ENCODE measurements at regions not wholly inside any gene's neighbourhood (a gene's known extent, or its start where the extent isn't known, plus 50 kb on each side); places are given as distances from the start of the nearest gene placed in this dataset.

- 76% methylated on average over 3 of the region's 3 CpGs; no CpG with 5 or more reads in 1 of the 2 experiments for WGBS, 2 experiments (ENCODE audit: extremely low coverage in 1 of 2, insufficient coverage in 1 of 2, insufficient read length in 1 of 2, insufficient replicate concordance in 2 of 2, low coverage in 1 of 2, low lambda C conversion rate in 2 of 2, missing lambda C conversion rate in 1 of 2)
- ChIA-PET CTCF (ENCODE audit: partially characterized antibody) (interaction anchor here (0.7 to 1.7 kb wide), 3 partner anchors 10 to 351 kb away, joined by 3 to 4 read pairs (median 3); no protein-coding TSS in a partner anchor), POLR2A (ENCODE audit: partially characterized antibody) (interaction anchor here (1.3 to 1.4 kb wide), 2 partner anchors 10 to 11 kb away, joined by 3 read pairs; no protein-coding TSS in a partner anchor)
- Histone ChIP-seq H3K79me1 (ENCODE audit: low read depth, low read length) (no peaks in the 10 kb centered on the region), H3K18ac (ENCODE audit: extremely low read depth, low read length) (no peak overlapping the region; the same call in 1 of the 2 replicates), H2AFZ (ENCODE audit: low read length) (no peak overlapping the region), H2AK5ac (ENCODE audit: low read depth, low read length) (0 out of 2 replicates have a peak overlapping the region, but pooled peaks have one; percentile 28), H3K23me2 (ENCODE audit: low read depth, low read length) (no peaks in the 10 kb centered on the region), H3K14ac (ENCODE audit: insufficient read length) (no peak overlapping the region), H3K4me2 (ENCODE audit: insufficient read depth in 1 of 2, low read depth in 2 of 2, low read length in 2 of 2) (no peak overlapping the region), H3K4ac (replicated peaks; ENCODE audit: insufficient read length, low read depth, low read length) (no peak overlapping the region), H4K20me1 (replicated peaks in 1 of 2; ENCODE audit: control insufficient read depth in 1 of 2, insufficient read depth in 2 of 2, low read length in 2 of 2) (no peaks in the 10 kb centered on the region), H4K91ac (replicated peaks; ENCODE audit: insufficient read length, low read length) (peak overlapping the region; percentile 7), H4K5ac (ENCODE audit: insufficient read length, low read depth, low read length) (no peak overlapping the region), H3K4me1 (replicated peaks in 1 of 4; ENCODE audit: control insufficient read depth in 3 of 4, insufficient read depth in 4 of 4, low read length in 3 of 4) (peaks cover 0 to 6% (median 3%) of the 10 kb centered on the region in 4 experiments; a peak in 5 of 7 replicates), H3K27me3 (replicated peaks in 1 of 4; ENCODE audit: control insufficient read depth in 3 of 4, extremely low read depth in 1 of 4, insufficient read depth in 3 of 4, low read length in 3 of 4) (no peaks in the 10 kb centered on the region), H3K56ac (replicated peaks; ENCODE audit: insufficient read length, low read depth, low read length) (no peak overlapping the region), H3K79me2 (ENCODE audit: control insufficient read depth in 1 of 2, insufficient read depth in 2 of 2, low read length in 2 of 2) (no peaks in the 10 kb centered on the region), H3K27ac (ENCODE audit: low read depth, low read length) (no peak overlapping the region), H3K9ac (replicated peaks in 1 of 4; ENCODE audit: extremely low read depth in 1 of 4, low read depth in 3 of 4, low read length in 3 of 4) (no peak overlapping the region), H2BK5ac (ENCODE audit: low read depth, low read length) (peak overlapping the region; percentile 20), H3K36me3 (ENCODE audit: control insufficient read depth in 2 of 4, insufficient read depth in 4 of 4, low read length in 3 of 4) (no peaks in the 10 kb centered on the region), H3K4me3 (ENCODE audit: extremely low read depth in 1 of 4, insufficient read depth in 2 of 4, low read depth in 3 of 4, low read length in 4 of 4) (no peak overlapping the region), H2BK20ac (ENCODE audit: low read length) (peak overlapping the region; percentile 11; the same call in 1 of the 2 replicates), H2BK12ac (ENCODE audit: low read depth, low read length) (0 out of 2 replicates have a peak overlapping the region, but pooled peaks have one; percentile 1), H3K9me3 (ENCODE audit: insufficient read depth in 2 of 2, low read depth in 1 of 2, low read length in 1 of 2) (0 out of 4 replicates have a peak, but pooled peaks cover 0 to 3% of the 10 kb centered on the region in 2 experiments), H2BK15ac (ENCODE audit: low read length) (no peak overlapping the region), H3K23ac (ENCODE audit: insufficient read length) (no peak overlapping the region), H4K8ac (ENCODE audit: extremely low read depth, insufficient read depth, low read length) (no peak overlapping the region), H2BK120ac (replicated peaks; ENCODE audit: low read depth, low read length) (no peak overlapping the region)
- TF ChIP-seq, protein P1, sequence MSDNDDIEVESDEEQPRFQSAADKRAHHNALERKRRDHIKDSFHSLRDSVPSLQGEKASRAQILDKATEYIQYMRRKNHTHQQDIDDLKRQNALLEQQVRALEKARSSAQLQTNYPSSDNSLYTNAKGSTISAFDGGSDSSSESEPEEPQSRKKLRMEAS (IDR thresholded peaks at IDR 0.05): 0 out of 2 replicates have a peak, but pooled peaks have one; percentile 14
- no peak for TF ChIP-seq RFX5 (IDR thresholded peaks at IDR 0.05; ENCODE audit: borderline replicate concordance, low read depth, low read length)
- TF ChIP-seq GABPA (IDR thresholded peaks at IDR 0.05; ENCODE audit: borderline replicate concordance, insufficient read depth, low read length): no peak
- no peak for TF ChIP-seq BACH1 (IDR thresholded peaks at IDR 0.05; ENCODE audit: low read length)
- TF ChIP-seq, protein P2, sequence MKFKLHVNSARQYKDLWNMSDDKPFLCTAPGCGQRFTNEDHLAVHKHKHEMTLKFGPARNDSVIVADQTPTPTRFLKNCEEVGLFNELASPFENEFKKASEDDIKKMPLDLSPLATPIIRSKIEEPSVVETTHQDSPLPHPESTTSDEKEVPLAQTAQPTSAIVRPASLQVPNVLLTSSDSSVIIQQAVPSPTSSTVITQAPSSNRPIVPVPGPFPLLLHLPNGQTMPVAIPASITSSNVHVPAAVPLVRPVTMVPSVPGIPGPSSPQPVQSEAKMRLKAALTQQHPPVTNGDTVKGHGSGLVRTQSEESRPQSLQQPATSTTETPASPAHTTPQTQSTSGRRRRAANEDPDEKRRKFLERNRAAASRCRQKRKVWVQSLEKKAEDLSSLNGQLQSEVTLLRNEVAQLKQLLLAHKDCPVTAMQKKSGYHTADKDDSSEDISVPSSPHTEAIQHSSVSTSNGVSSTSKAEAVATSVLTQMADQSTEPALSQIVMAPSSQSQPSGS (IDR thresholded peaks at IDR 0.05; ENCODE audit: low read length): no peak
- peak; percentile 88; the same call in 1 of the 2 replicates for TF ChIP-seq TCF12 (IDR thresholded peaks at IDR 0.05; ENCODE audit: low read depth, low read length)
- TF ChIP-seq RBBP5 (IDR thresholded peaks at IDR 0.05; ENCODE audit: borderline replicate concordance, low read depth, low read length): 0 out of 2 replicates have a peak, but pooled peaks have one; percentile 45
- DNase-seq (ENCODE audit: low read depth in 1 of 2, low spot score in 2 of 2) (peak in 1 of 2 experiments; percentile 47), FAIRE-seq (no peak)
Measured at GRCh38 chr12:103197725-103198388, 240.4 kb downstream of the ASCL1 start.
